HG03108 (cell line): ENCODE measurements at regions not wholly inside any gene's neighbourhood (a gene's known extent, or its start where the extent isn't known, plus 50 kb on each side); places are given as distances from the start of the nearest gene placed in this dataset.

Experiments used
- ATAC-seq: cut with Tn5 transposase; IDR thresholded peaks from one replicate; pipeline ENCODE4 v1.9.1; 2021; ENCODE audit warnings: moderate library complexity; ENCODE audit not compliant: unreplicated experiment

DNA sequence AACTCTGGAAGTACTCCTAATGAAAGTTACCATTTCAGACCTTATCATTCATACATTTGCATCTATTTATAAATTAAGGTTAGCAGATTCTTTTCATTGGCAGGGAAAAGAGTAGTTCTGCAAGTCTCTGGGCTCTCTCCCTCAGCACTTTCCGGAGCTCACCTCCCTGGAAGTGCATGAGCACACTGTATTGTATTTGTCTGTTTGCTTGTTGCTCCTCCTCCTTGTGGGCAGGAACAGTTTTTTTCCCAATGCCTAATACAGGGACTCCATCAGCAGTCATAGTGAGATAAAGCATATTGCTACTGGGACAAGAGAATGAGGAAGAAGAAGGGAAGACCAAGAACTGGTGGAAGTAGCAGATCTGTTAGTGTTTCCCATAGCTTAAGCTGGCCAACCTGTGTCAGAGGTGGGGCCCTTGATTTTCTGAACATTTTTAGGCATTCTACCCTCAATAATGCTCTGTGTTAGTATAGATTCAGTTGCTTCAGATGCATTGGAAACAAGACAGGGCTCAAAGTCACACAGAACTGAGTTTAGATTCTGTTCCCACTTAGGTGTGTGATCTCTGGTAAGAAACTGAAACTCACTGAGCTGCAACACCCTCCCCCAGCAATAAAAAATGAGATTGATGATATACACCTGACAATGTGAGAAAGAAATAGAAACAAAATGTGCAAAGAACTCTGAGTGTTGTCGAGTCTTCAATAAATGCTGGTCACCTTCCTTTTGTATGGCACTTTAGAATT, 407.8 kb downstream of the TUSC7 start:
- ATAC-seq, result no peak

GRCh38 chr3:117118604-117119003, 409.0 kb downstream of the TUSC7 start:
- no peak for ATAC-seq

GRCh38 chr3:117120014-117120413, 410.4 kb downstream of the TUSC7 start:
- no peak for ATAC-seq

DNA sequence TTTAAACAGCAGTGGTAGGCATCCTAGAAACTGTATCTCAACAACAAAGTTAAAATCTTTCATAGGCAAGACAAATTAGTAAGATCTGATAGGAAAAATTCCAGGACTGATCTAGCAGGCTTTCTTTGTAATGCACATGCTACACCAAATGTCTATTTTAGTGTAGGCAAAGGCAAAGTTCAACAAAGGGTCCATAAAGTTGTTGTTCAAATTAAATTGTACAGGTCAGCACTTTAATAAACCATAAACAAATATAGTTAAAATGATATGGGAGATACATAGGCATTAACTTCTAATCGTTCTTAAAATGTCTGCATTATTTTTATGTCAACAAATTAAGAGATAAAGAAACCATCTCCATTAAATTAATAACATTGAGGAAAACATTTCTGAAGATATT, 413.0 kb downstream of the TUSC7 start:
- ATAC-seq, result no peak

DNA sequence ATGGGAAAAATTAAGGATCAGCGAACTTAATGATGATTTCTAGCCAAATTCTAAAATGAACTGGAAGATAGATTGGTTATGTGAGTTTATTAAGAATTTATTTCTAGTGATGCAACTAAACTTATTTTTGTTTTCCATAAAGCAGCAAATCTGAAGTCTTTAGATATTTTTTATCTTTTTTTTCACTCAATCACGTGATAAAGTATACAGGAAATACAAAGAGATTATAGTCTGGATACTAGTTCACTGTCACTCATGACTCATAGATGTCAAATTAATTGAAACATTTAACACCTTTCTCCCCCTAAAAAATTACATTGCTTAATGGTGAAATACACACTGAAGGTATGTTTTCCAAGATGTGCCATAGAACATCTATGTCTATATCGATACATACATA, 416.9 kb downstream of the TUSC7 start:
- no peak for ATAC-seq

DNA sequence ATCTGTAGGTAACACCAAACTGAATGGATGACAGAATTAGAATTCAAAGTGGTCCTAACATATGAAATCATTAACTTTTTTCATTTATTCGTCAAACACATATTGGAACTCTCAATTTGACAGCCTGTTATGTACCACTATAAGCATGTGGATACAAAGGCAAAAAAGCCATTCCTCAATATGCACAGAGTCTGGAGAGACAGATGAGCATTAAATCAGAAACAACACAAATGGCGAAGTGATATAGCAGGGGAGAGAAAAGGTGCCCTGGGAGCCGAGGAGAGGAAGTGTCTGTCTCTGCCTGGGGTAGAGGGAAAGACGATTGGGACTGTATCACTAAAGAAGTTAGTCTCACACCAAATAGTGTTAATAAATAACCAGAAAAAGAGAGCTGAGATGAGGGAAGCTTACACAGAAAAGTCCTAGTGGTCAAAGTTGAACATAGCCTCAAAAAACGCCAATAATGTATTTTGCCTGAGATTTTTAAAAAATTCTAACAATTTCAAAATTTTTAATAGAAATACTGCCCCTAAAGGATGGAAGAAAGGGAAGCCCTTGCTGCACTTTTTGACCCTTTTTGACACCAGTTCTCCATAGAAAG, 417.5 kb downstream of the TUSC7 start:
- no peak for ATAC-seq

- no peak for ATAC-seq
Observed at GRCh38 chr3:117128133-117128532, 418.6 kb downstream of the TUSC7 start.

DNA sequence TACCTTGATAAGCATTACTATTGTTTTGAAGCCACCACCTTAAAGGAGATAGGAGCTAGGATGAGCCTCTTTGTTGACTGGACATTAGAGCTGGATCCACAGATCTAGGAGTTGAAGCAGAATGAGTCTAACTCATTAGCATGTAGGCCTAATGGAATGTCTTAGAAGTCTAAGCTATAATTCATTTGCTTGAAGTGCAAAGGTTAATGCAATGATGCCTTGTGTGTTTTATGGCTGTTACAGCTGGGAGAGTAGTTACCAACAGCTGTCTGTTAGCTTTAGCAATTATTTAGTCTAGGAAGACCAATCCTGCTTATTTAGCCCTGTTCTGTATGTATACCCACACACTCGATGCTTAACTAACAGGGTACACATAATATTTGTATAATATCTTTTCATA, 419.3 kb downstream of the TUSC7 start:
- no peak for ATAC-seq

DNA sequence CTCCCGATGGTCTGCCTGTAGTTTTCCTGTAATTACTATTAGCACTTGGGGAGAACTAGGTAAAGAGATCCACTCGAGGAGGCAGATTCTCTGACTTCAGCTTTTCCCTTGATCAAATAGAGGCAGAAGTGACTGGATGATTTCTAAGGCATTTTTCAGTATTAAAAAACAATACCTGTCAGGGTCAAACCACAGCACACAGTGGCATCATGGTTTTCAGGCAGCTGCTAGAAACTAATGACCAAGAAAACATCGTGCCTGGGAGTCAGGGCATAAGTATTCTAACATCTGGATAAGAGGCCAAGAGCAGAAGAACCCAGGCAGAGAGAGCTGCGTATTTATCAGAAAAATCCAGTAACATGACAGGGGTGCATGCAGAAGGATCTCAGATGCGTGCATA, 419.9 kb downstream of the TUSC7 start:
- ATAC-seq, result no peak

DNA sequence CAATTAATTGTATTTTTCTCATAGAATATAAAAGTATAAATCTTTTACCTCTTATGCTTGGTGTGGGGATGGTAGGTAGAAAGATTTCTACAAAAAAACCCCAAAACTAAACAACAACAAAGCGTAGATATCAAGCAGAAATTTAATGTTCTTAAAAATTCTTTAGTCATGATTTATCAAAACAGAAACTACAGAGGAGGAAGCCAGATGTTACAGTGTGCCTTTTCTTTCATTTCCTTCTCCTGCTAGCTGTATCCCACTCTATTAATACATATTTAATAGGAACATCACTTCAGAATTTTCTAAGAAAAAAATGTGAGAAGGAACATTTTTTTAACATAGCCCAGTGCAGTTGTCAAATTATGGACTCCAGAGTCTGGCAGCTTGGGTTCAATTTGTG, 420.6 kb downstream of the TUSC7 start:
- no peak for ATAC-seq

DNA sequence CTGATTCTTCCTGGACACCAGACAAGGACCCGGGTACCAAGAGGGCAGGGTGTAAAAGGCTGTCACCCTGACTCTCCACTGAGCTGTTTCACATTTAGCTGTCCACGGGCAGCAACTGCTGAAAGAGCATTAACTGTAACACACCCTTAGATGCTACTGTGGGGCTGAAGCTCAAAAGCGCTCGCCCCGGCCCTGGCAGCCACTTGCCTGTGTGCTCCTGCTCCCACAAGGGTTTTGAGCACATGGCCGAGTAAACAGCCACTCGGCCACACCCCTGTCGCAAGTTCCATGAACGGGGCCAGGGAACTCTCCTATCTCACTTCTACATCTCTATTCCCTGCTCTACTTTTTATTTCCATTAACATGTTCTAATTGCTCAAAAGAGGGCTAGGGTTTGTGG, 421.7 kb downstream of the TUSC7 start:
- no peak for ATAC-seq

DNA sequence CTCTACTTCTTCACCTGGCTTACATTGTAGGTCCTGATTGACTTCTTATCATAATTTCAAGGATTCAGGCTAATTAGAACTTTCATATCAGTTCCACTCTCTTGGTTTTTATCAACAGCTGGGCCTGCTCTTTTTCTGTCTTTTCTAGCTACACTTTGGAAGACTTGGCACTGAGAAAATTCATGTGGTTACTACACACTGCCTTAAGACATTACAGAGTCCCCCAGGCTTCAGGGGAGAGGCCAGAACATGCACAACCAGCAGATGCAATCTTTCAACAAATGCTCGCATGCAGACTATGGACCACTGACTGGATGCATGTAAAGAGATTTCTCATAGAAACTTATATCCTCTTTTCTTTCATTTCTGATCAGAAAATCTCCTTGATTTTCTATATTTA, 423.5 kb downstream of the TUSC7 start:
- ATAC-seq, result no peak

- ATAC-seq, result no peak
Observed at GRCh38 chr3:117135207-117135606, 425.6 kb downstream of the TUSC7 start.

GRCh38 chr3:117136003-117136402, 426.4 kb downstream of the TUSC7 start:
- no peak for ATAC-seq

GRCh38 chr3:117137065-117137464, 427.5 kb downstream of the TUSC7 start:
- no peak for ATAC-seq

DNA sequence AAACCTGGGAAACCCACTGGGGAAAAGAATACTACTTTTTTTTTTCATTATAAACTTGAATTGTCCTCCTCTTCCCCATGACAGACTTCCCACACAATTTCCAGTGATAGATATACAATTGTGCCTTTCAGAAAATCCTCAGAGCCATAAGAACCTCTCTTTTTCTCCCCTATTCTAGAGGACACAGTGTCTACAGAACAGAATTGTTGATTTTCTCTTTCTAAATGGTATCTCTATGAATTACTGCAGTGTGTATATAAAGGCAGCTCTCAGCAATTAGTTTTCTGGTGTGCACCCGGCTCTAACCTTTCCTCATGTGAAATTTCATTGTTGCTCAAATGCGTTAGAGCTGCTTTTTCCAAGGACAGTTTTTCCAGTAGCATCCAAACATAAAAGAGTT, 430.1 kb downstream of the TUSC7 start:
- no peak for ATAC-seq

DNA sequence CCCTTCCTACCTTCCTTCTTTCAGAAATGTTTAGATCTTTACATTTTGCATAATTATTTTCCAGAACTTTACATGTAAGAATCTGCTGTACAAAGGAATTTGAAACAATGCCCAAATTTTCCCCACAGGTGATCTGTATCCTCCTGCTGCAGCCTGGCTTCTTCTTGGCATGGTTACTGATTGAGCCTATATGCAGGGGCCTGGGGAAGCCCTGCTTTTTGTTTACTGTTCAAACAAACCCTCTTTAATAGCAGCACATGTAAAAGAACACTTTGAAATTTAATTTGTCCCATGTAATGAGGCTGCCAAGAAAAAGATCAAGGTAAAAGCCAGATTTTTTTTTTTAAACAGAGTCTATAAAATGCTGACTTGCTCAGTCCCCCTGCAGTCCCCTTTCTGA, 432.2 kb downstream of the TUSC7 start:
- ATAC-seq, result no peak

GRCh38 chr3:117144853-117145252, 435.3 kb downstream of the TUSC7 start:
- ATAC-seq, result no peak

- no peak for ATAC-seq
Observed at GRCh38 chr3:117145677-117146076, 436.1 kb downstream of the TUSC7 start.

GRCh38 chr3:117146571-117146970, 437.0 kb downstream of the TUSC7 start:
- ATAC-seq, result no peak

DNA sequence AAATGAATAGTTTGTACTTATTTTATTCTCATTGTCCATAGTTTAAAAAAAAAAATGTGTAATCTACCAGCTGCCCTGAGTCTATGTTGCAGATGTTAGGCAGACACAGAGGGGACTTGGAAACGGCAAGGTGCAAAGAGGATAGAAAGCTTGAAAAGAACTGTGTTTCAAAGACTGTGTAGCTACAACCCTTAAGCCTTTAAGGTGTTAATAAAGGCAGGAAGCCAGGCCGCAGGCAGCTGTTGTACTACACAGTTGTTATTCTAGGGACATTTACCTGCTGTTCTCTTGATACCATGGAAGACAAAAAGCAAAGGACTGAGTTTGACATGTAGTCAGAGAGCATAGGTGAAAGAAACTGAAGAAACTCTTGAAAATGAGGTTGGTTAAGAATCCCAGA, 440.0 kb downstream of the TUSC7 start:
- ATAC-seq, result no peak

DNA sequence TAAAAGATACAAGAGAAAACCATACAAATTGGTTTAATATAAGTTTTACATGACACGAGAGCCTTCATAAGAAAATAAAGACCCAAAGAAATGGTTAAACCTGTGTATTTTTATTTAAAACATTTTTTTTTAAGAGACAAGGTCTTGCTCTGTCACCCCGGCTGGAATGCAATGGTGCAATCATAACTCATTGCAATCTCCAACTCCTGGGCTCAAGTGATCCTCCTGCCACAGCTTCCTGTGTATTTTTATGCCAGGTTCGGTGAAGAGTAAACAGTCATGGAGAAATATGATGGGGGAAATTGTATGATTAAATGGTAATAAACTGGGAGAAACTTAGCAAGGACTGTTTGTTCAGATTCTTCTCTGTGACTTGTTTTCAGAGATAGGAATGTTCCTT, 441.0 kb downstream of the TUSC7 start:
- ATAC-seq, result no peak

DNA sequence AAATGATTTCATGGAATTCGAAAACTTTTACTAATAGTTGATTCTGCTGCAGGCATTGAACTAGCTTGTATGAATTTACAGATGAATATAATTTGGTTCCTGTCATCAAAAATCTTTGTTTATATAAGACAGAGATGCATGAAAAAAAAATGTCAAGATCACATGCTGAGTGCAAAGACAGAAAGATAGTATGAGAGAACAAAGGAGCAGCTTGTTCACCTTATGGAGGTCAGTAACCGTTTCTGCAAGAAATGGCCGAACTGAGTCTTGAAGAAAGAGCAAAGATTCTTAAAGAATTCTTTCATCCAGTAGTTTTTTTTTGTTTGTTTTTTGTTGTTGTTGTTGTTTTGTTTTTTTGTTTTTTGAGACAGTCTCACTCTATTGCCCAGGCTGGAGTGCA, 450.6 kb downstream of the TUSC7 start:
- no peak for ATAC-seq
